ENCODE measurements at regions not wholly inside any gene's neighbourhood (a gene's known extent, or its start where the extent isn't known, plus 50 kb on each side); places are given as distances from the start of the nearest gene placed in this dataset.
A peak's percentile ranks its signal among the peaks of the same experiment; 100 is the strongest.

DNA sequence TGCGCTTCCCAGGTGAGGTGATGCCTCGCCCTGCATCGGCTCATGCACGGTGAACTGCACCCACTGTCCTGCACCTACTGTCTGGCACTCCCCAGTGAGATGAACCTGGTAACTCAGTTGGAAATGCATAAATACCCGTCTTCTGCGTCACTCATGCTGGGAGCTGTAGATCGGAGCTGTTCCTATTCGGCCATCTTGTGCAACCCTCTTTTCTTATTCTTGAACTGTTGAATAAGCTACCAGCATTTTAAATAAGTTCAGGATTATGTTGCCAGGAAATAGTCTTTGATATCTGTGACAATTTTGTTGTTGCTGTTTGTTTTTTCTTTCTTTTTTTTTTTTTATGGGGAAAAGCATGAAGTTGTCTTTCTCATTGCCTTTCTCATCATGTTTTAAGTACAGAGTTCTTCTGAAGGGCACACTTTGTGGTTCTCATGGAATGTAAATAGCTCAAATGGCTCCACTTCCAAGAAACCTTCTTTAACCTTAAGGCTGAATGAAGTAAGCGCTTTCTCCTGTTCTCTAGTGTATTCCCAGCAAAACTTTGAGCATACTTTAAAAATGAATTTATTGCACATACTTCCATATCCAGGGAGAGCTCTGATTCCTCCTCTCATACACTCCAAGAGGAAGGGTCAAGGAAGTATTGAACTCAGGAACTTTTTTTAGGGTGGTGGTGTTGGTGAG lies 468.0 kb upstream of the TBL1XR1 start:
- no peak for DNase-seq (ENCODE audit: low read depth, low spot score)

DNA sequence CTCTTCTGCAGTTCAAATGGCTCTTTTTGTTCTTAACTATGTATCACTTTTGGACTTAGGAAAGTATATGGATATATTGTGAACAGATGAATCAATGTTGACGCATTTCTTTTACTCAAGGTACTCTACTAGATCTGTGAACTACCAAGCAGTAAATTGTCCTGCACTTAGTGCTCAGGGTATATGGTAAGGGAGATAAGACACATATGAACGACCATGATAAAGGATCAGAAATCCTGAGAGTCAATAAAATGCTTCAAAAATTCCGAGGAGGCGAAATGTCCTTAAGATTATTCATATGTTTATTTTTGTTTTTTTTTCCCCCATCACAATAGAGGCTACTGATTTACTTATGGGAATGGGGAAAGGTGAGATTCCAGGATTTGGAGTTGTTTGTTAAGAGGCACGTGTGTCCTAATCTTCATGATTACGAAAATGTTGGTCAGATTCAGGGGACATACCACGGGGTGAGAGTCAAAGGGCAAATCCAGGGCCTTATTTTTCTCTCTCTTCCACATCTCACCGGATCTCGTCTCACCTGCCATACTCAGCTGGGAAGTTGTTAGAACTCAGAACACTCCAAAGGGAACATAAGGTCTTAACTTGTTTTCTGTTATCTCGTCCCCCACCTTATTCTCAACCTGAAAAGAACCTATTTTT lies 475.1 kb upstream of the TBL1XR1 start:
- DNase-seq (ENCODE audit: low read depth, low spot score), result no peak

- DNase-seq (ENCODE audit: low read depth, low spot score), result no peak
Measured at GRCh38 chr3:177673112-177673914, 476.0 kb upstream of the TBL1XR1 start.

- no peak for DNase-seq (ENCODE audit: low read depth, low spot score)
Measured at GRCh38 chr3:177674186-177674585, 476.9 kb upstream of the TBL1XR1 start.

GRCh38 chr3:177676148-177676547 lies 478.9 kb upstream of the TBL1XR1 start:
- no peak for DNase-seq (ENCODE audit: low read depth, low spot score)

- no peak for DNase-seq (ENCODE audit: low read depth, low spot score)
Measured at GRCh38 chr3:177676947-177677587, 479.8 kb upstream of the TBL1XR1 start.

- no peak for DNase-seq (ENCODE audit: low read depth, low spot score)
Measured at GRCh38 chr3:177679568-177680471, 482.5 kb upstream of the TBL1XR1 start.

DNA sequence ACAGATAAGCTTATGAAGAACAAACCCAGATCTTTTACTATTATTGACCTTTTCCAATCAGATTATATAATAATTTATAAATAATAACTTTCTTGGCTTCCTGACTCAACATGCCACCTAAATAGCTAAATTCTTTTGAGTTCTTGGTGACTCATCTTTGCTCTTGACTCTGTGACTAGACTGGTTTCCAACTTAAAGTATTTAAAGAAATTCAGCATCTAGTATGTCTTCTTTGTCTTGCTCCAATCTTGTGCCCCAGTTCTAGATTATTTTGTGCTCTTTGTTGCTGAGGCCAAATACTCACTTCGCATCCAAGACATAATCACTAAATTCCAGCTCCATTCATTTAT lies 483.2 kb upstream of the TBL1XR1 start:
- no peak for DNase-seq (ENCODE audit: low read depth, low spot score)

DNA sequence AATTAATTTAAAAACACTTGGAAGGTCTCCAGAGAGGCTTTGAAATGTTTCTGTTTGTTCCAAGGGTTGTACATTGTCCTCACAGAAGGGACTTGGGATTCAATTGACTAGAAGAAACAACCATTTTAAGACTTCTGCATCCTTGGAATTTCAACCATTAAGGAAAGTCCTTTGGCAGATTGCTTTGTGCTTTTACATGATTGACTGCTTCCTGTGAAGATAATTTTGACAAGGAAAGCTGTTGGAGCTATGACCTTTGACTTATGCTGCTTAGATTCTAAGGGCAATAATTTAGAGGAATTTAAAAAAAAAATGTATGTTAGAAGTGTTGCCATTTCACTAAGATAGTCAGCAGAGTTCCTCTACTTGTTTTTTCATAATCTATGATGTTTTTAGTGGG lies 483.9 kb upstream of the TBL1XR1 start:
- DNase-seq (ENCODE audit: low read depth, low spot score), result no peak

GRCh38 chr3:177681852-177682251 lies 484.6 kb upstream of the TBL1XR1 start:
- DNase-seq (ENCODE audit: low read depth, low spot score), result no peak

GRCh38 chr3:177683586-177683985 lies 486.3 kb upstream of the TBL1XR1 start:
- no peak for DNase-seq (ENCODE audit: low read depth, low spot score)

DNA sequence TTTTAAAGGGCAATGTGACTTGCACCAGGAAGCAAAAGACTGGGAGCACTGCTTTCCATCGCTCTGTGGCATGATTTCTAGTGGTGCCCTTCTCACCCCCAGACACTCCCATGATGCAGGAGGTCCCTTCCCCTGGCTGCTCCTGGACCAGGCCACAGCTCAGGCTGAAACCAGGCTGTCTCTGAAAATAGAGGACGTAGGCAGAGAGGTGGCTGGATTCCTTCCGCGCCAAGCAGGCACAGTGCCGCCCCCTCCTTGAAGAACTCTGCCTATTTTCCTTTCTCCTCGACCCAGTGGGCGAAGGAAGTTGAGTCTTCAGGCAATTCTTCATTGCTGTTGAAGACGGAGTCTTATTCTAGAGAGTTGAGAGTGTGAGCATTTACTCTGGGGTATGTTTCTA lies 489.4 kb upstream of the TBL1XR1 start:
- no peak for DNase-seq (ENCODE audit: low read depth, low spot score)

GRCh38 chr3:177687291-177687690 lies 490.0 kb upstream of the TBL1XR1 start:
- DNase-seq (ENCODE audit: low read depth, low spot score), result no peak

- no peak for DNase-seq (ENCODE audit: low read depth, low spot score)
Measured at GRCh38 chr3:177688152-177688551, 490.9 kb upstream of the TBL1XR1 start.

DNA sequence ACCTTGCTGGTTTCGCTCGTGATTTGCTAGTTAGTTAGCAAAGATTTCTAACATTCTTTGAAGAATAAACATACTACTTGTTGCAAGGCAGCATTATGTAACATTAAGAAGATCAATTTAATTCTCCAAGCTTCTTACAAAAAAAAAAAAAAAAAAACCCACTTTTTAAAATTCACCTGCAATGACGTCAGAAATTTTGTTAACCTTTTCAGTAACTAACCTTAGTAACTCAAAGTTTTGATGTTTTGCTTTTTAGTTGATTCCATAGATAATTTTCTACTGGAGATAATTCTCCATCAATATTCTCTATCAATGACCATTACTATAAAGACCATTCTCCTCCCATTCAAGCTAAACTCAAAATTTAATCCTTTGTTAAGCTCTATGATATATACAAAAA lies 491.8 kb upstream of the TBL1XR1 start:
- no peak for DNase-seq (ENCODE audit: low read depth, low spot score)

- no peak for DNase-seq (ENCODE audit: low read depth, low spot score)
Measured at GRCh38 chr3:177689869-177690268, 492.6 kb upstream of the TBL1XR1 start.

DNA sequence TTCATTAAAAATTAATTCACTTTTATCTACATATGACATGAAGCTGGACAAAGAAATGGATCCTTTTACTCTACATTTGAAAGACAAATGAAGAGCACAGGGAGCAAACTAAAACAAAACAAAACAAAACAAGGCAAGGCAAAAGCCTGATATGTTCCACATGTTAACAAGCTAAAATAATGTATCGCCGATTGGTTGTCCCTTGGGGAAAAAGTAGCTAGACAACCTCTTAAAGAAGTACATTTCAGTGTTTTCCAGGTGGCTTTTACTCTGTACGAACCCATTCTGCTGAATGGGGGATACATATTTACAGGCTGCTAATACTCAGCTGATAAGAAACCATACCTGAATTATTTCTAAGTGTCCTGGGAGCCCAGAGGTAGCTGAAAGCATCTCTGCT lies 493.0 kb upstream of the TBL1XR1 start:
- no peak for DNase-seq (ENCODE audit: low read depth, low spot score)

DNA sequence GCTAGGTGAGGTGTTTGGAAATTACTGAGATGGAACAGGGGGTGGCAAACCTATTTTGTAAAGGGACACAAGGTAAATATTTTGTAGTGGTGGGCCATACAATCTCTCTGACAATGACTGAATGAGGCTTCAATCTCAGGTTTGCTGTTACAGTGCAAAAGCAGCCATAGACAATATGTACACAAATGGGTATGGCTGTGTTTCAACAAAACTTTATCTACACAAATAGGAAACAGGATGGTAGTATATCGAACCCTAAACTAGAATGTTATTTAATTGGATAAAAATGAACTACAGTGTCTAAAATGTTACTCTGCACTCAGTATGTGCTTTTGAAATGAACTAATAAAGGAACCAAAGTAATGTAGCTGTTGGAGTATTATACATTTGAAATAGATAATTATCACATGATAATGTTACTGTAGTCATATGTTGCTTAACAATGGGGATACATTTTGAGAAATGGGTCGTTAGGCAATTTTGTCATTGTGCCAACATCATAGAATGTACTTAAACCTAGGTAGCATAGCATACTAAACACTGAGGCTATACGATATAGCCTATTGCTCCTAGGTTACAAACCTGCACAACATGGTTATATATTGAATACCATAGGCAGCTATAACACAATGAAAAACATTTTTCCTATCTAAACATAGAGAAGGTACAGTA lies 495.2 kb upstream of the TBL1XR1 start:
- DNase-seq (ENCODE audit: low read depth, low spot score), result no peak

GRCh38 chr3:177693616-177694264 lies 496.5 kb upstream of the TBL1XR1 start:
- DNase-seq (ENCODE audit: low read depth, low spot score), result no peak

- DNase-seq (ENCODE audit: low read depth, low spot score), result peak; percentile 82
Measured at GRCh38 chr3:177694316-177694715, 497.0 kb upstream of the TBL1XR1 start.

Measured in smooth muscle cell of the brain vasculature (primary cell).